ENCODE measurements at regions not wholly inside any gene's neighbourhood (a gene's known extent, or its start where the extent isn't known, plus 50 kb on each side); places are given as distances from the start of the nearest gene placed in this dataset.

GRCh38 chr12:62158013-62158412, 102.2 kb upstream of the USP15 start:
- Histone ChIP-seq H3K36me3 (ENCODE audit: insufficient read depth, low read length) (no peaks in the 10 kb centered on the region), H3K4me1 (ENCODE audit: insufficient read depth, low read length, poor library complexity, severe bottlenecking) (peaks cover 42% of the 10 kb centered on the region), H3F3A (ENCODE audit: low read depth) (peaks cover 4% of the 10 kb centered on the region), H3K9me2 (replicated peaks; ENCODE audit: low read depth, low read length) (no peaks in the 10 kb centered on the region), H3K79me2 (ENCODE audit: insufficient read depth, low read length) (no peaks in the 10 kb centered on the region), H3K27me3 (ENCODE audit: insufficient read depth, low read length, poor library complexity, severe bottlenecking) (no peaks in the 10 kb centered on the region), H3K9ac (ENCODE audit: low read depth, low read length, poor library complexity, severe bottlenecking) (peak overlapping the region; percentile 50), H3K4me3 (ENCODE audit: low read length, poor library complexity, severe bottlenecking) (peak overlapping the region; percentile 59), H4K20me1 (ENCODE audit: insufficient read depth, low read length, poor library complexity, severe bottlenecking) (no peaks in the 10 kb centered on the region), H3K4me2 (ENCODE audit: low read depth, low read length, poor library complexity, severe bottlenecking) (peak overlapping the region; percentile 74), H2AFZ (ENCODE audit: low read length) (no peak overlapping the region), H3K9me3 (ENCODE audit: insufficient read depth, low read depth, low read length) (no peaks in the 10 kb centered on the region)
- TF ChIP-seq EZH2phosphoT487 (IDR thresholded peaks at IDR 0.05; ENCODE audit: borderline replicate concordance) (no peak), CTCF (conservative IDR thresholded peaks at IDR 0.05; ENCODE audit: low read length) (no peak)

GRCh38 chr12:62158461-62159360, 101.5 kb upstream of the USP15 start:
- TF ChIP-seq EZH2phosphoT487 (IDR thresholded peaks at IDR 0.05; ENCODE audit: borderline replicate concordance): no peak
- TF ChIP-seq CTCF (conservative IDR thresholded peaks at IDR 0.05; ENCODE audit: low read length): no peak
- H3K27me3 ChIP-seq (ENCODE audit: insufficient read depth, low read length, poor library complexity, severe bottlenecking): no peaks in the 10 kb centered on the region
- no peaks in the 10 kb centered on the region for H3K79me2 ChIP-seq (ENCODE audit: insufficient read depth, low read length)
- H4K20me1 ChIP-seq (ENCODE audit: insufficient read depth, low read length, poor library complexity, severe bottlenecking): no peaks in the 10 kb centered on the region
- no peaks in the 10 kb centered on the region for H3K9me3 ChIP-seq (ENCODE audit: insufficient read depth, low read depth, low read length)
- H3K36me3 ChIP-seq (ENCODE audit: insufficient read depth, low read length): no peaks in the 10 kb centered on the region
- H3K4me1 ChIP-seq (ENCODE audit: insufficient read depth, low read length, poor library complexity, severe bottlenecking): peaks cover 42% of the 10 kb centered on the region
- H3F3A ChIP-seq (ENCODE audit: low read depth): peaks cover 4% of the 10 kb centered on the region
- H3K9ac ChIP-seq (ENCODE audit: low read depth, low read length, poor library complexity, severe bottlenecking): peak overlapping the region; percentile 50
- H3K9me2 ChIP-seq (replicated peaks; ENCODE audit: low read depth, low read length): no peaks in the 10 kb centered on the region
- peak overlapping the region; percentile 59 for H3K4me3 ChIP-seq (ENCODE audit: low read length, poor library complexity, severe bottlenecking)
- H2AFZ ChIP-seq (ENCODE audit: low read length): peak overlapping the region; percentile 53
- peak overlapping the region; percentile 74 for H3K4me2 ChIP-seq (ENCODE audit: low read depth, low read length, poor library complexity, severe bottlenecking)

GRCh38 chr12:62162214-62162613, 98.0 kb upstream of the USP15 start:
- H3K9me2 ChIP-seq (replicated peaks; ENCODE audit: low read depth, low read length): no peaks in the 10 kb centered on the region
- no peak overlapping the region for H2AFZ ChIP-seq (ENCODE audit: low read length)
- H3K4me1 ChIP-seq (ENCODE audit: insufficient read depth, low read length, poor library complexity, severe bottlenecking): peaks cover 38% of the 10 kb centered on the region
- H3K9me3 ChIP-seq (ENCODE audit: insufficient read depth, low read depth, low read length): no peaks in the 10 kb centered on the region
- H3K27me3 ChIP-seq (ENCODE audit: insufficient read depth, low read length, poor library complexity, severe bottlenecking): no peaks in the 10 kb centered on the region
- TF ChIP-seq CTCF (conservative IDR thresholded peaks at IDR 0.05; ENCODE audit: low read length): no peak
- TF ChIP-seq EZH2phosphoT487 (IDR thresholded peaks at IDR 0.05; ENCODE audit: borderline replicate concordance): no peak
- H4K20me1 ChIP-seq (ENCODE audit: insufficient read depth, low read length, poor library complexity, severe bottlenecking): no peaks in the 10 kb centered on the region
- no peak overlapping the region for H3K4me2 ChIP-seq (ENCODE audit: low read depth, low read length, poor library complexity, severe bottlenecking)
- no peaks in the 10 kb centered on the region for H3K79me2 ChIP-seq (ENCODE audit: insufficient read depth, low read length)
- H3K9ac ChIP-seq (ENCODE audit: low read depth, low read length, poor library complexity, severe bottlenecking): no peak overlapping the region
- no peaks in the 10 kb centered on the region for H3K36me3 ChIP-seq (ENCODE audit: insufficient read depth, low read length)
- H3F3A ChIP-seq (ENCODE audit: low read depth): peaks cover 4% of the 10 kb centered on the region
- H3K4me3 ChIP-seq (ENCODE audit: low read length, poor library complexity, severe bottlenecking): no peak overlapping the region

All from Loucy (cell line).